ENCODE measurements at regions not wholly inside any gene's neighbourhood (a gene's known extent, or its start where the extent isn't known, plus 50 kb on each side); places are given as distances from the start of the nearest gene placed in this dataset.

GRCh38 chr1:81548918-81549587 lies 251.7 kb upstream of the ADGRL2 start:
- TF ChIP-seq CTCF (IDR thresholded peaks at IDR 0.05), result no peak
- TF ChIP-seq POLR2A (IDR thresholded peaks at IDR 0.05), result no peak
- no peak for TF ChIP-seq POLR2AphosphoS5 (IDR thresholded peaks at IDR 0.05)

Data from prostate gland (tissue), 2 donors.